HG03565 (cell line): ENCODE measurements at regions not wholly inside any gene's neighbourhood (a gene's known extent, or its start where the extent isn't known, plus 50 kb on each side); places are given as distances from the start of the nearest gene placed in this dataset.
"Not testable (repeated sequence)": the region's sequence is repeated elsewhere in the genome, so short reads cannot be mapped to it uniquely, and the experiment has no call there.

Experiments used
- ATAC-seq: cut with Tn5 transposase; IDR thresholded peaks from one replicate; pipeline ENCODE4 v1.9.1; 2021; ENCODE audit warnings: mild to moderate bottlenecking, moderate library complexity; ENCODE audit not compliant: unreplicated experiment

GRCh38 chr2:147170932-147171331, 673.9 kb upstream of the ACVR2A start:
- no peak for ATAC-seq

- no peak for ATAC-seq
These were observed 679.0 kb upstream of the ACVR2A start for GRCh38 chr2:147165697-147166382.

DNA sequence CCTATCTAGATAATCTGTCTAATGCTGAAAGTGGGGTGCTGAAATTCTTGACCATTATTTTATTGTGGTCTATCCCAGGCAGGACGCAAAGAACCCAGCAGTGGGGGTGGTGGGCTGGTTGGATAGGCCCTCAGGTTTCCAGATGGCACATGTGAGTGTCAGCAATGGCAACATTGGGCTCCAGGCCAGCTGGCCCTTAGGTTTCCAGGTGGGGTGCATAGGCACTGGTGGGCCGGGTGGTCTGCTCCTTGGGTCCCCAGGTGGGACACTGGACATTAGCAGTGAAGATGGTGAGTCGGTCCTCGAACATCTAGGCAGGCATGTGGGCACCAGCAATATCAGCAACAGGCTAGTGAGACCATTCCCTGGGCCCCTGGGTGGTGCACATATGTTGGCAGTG, 680.3 kb upstream of the ACVR2A start:
- no peak for ATAC-seq

DNA sequence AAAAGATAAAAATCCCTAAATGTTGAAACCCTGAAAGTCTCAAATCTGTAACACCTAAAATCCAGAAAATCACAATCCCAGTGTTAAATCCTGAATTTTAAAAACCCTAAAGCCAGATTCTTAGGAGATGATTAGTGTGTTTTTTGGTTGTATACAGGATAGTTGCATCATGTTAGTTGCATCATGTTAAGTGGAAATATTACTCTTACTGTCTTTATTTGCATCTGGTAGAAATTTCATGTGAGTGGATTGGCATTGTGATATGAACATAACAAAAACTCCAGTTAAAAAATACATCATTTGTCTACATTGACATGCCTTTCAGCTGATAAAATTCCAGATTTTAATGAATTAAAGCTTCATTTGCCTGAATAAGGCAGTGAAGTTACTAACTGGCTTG, 683.1 kb upstream of the ACVR2A start:
- ATAC-seq: no peak

DNA sequence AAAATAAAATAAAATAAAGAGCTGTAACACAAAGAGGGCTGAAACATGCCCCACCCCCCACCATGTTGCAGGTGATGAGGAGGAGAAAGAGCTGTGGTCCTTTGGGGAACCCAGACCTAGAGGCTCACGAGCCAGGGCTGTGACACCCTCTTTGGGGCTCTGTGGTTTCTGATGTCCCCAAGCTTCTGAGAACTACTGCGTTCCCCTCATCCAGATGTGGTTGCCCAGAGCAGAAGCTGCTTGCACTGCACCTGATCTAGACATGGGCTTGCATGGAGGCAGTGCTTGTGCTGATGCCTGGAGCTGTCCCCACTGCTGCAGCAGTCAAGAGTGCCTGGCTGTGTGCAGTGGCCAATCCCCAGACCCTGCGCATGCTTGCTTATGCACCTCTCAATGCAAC, 687.9 kb upstream of the ACVR2A start:
- no peak for ATAC-seq

- ATAC-seq: no peak
These were observed 694.6 kb upstream of the ACVR2A start for GRCh38 chr2:147150241-147150635.

- ATAC-seq: no peak
These were observed 695.1 kb upstream of the ACVR2A start for GRCh38 chr2:147149575-147150240.

GRCh38 chr2:147147802-147148201, 697.0 kb upstream of the ACVR2A start:
- ATAC-seq: no peak

GRCh38 chr2:147141930-147142329, 702.9 kb upstream of the ACVR2A start:
- no peak for ATAC-seq

GRCh38 chr2:147139732-147140131, 705.1 kb upstream of the ACVR2A start:
- ATAC-seq: not testable (repeated sequence)

GRCh38 chr2:147137711-147138110, 707.1 kb upstream of the ACVR2A start:
- ATAC-seq: no peak

- ATAC-seq: no peak
These were observed 709.5 kb upstream of the ACVR2A start for GRCh38 chr2:147135376-147135775.

- ATAC-seq: no peak
These were observed 711.4 kb upstream of the ACVR2A start for GRCh38 chr2:147133286-147133908.

- ATAC-seq: no peak
These were observed 719.7 kb upstream of the ACVR2A start for GRCh38 chr2:147125145-147125544.

DNA sequence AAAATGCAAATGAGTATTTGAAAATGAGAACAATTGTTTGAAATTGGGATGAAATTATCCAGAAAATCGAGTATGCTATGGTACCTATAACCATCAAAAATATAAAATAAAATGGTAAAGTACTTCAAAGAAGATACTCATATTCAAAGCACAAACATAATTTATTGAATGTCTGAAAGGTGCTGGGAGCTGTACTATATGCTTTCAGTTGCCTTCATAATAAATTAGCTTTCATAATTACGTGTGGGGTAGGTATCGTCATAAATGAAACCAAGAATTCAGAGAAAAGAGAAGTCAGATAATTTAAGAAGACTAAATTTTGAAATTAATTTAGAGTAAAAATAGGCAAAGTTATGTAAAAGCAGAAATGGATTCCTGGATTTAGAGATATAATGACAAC, 721.9 kb upstream of the ACVR2A start:
- ATAC-seq: peak; percentile 63

DNA sequence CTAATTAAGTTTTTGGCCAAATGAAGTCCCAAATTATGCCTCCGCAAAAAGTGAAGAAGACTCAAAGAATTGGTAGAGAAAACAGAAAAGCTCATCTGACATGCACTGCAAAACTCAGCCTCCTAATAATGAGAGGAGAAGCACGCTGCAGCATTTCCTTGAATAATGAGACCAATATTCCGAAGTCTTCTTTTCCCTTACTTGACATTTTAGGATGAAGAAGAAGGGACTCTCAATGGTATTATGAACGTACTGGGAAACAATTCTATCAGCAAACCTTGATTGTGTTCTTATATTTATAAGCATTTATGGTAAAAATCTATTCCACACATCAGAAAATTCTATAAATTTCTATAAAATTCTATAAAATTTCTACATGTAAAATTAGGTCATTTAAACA, 733.9 kb upstream of the ACVR2A start:
- no peak for ATAC-seq

DNA sequence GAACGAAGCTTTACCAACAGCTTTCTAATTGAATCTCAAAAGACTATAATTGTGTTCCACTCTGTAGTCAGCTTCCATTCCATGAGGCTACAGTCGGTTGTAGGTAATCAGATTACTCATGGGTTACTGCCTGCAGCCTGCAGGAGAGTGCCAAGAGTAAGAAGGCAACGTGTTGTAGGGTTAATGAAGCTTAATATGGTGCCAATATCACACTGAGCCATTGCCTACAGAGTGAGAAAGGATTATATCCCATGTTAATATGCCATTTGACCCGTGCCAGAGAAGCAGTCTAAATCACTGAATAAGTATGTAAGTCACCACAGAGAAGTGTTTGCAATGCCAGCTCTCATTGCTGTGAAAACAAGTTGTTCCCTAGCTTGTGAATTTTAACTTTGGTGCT, 734.5 kb upstream of the ACVR2A start:
- ATAC-seq: no peak

DNA sequence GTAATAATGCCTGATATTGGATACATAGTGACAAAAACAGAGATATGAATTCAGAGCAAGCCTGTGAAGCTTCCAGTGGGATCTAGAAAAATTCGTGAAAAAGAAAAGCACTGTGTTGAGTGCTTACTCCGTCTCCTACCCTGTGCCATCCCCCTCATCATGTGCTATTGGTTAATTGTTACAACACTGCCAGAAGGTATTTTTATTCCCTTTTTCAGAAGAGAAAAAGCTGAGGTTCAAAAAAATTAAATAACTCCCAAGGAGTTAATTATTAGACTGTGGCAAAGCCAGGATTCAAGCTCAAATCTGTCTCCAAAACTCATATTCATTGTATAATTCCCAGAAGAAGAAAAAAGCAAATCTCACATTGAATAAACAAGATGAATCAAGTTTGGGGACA, 735.5 kb upstream of the ACVR2A start:
- ATAC-seq: no peak

- ATAC-seq: no peak
These were observed 736.3 kb upstream of the ACVR2A start for GRCh38 chr2:147108548-147108947.

DNA sequence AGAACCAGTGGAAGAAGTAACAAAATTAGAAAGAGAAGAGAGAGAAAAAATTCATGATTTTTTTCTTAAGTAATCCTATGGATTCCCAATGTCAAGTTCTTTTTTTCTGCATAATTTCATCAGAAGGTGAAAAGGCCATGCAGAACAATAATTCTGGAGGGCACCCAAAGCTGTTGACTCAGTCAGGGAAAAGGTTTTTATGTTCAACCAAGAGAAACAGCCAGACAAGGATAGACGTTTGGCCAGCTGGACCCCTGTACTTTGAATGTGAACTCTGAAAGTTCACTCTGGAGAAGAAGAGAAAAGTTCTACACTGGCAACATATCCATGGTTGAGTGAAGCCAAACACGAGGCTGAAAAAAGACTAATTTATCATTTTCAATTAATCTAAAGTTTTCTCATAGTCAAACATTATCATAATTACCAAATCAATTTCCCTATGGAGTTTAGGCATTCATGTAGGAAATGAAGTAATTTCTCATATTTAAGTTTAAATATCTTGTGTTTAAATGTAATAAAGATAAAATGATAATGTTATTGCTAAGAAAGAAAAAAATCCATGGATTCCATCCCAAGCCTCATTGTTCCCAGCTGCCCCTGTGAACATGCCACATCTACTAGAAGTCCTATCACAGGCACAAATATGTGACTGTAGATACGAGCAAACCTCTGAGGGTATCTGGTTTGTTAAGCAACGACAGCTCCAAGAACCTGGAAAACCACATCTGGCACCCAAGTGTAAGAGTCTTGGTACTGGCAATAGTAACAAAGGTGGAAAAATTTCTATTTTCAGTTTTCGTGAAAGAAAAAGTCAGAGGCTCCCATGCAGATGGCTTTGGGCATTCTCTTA, 742.7 kb upstream of the ACVR2A start:
- ATAC-seq: no peak

DNA sequence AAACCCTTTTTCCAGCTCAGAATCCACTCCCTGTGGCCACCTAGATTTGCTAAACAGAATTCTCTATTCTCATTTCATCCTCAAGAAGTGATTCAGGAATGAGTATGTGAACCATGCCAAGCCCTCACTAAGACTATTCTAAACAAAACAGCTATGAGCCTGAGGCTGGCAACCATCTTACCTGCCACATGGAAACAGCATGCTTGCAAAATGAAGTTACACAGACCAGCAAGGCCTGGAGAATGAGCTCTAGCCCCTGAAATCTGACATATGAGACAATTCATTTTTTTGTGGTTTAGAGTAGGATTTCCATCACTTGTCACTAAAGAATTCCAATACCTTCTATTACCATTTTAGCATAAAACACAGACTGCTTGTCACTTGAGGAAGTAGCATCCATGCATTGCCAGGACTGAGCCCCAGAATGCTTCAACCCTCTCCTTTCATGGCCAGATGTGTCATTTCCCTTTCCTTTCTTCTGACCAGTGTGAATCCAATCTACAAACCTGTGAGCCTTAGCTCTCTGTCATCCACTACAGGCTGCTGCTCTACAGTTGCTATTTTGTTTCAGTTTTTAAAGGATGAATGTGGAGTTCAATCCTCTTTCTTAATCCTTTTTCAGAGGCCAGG, 744.3 kb upstream of the ACVR2A start:
- no peak for ATAC-seq
